GM12878 (cell line): ENCODE measurements at regions not wholly inside any gene's neighbourhood (a gene's known extent, or its start where the extent isn't known, plus 50 kb on each side); places are given as distances from the start of the nearest gene placed in this dataset.
"Not testable (repeated sequence)": the region's sequence is repeated elsewhere in the genome, so short reads cannot be mapped to it uniquely, and the experiment has no call there.

ENCODE experiments used
- ATAC-seq: fragments of 200-7000 bp; cut with Tn5 transposase; 3 replicates; pipeline ENCODE4 v1.9.1; 2020; ENCODE audit warnings: mild to moderate bottlenecking, moderate library complexity
- BruUV-seq: library from RNA; stranded (reverse); fragments of 400-500 nt; replicated peaks from 2 replicates; lab custom pipeline; 2021; lab: Mats Ljungman, UMichigan
- CTCF ChIA-PET: fragments of 300-600 bp; sonication (Branson Sonifier 250); formaldehyde crosslinking; extraction: SDS; loops from one replicate; lab custom pipeline; 2021; ENCODE audit warnings: inconsistent platforms; lab: Yijun Ruan, JAX
- POLR2A ChIA-PET: fragments of 350-600 bp; formaldehyde crosslinking; extraction: SDS; loops from one replicate; lab custom pipeline; 2021; ENCODE audit warnings: inconsistent platforms; lab: Charles Lee
- RAD21 ChIA-PET: fragments of 300-600 bp; sonication (Branson Sonifier 250); formaldehyde crosslinking; loops from one replicate; lab custom pipeline; 2023; ENCODE audit warnings: antibody characterized with exemption; ENCODE audit not compliant: unreplicated experiment; lab: Charles Lee
- SMC1A ChIA-PET: fragments of 300-600 bp; sonication (Branson Sonifier 250); formaldehyde crosslinking; loops from one replicate; lab custom pipeline; 2023; ENCODE audit not compliant: unreplicated experiment, uncharacterized antibody; lab: Charles Lee
- DNase-seq: peaks from one replicate; pipeline ENCODE4 v3.0.0-alpha.2; 2011; ENCODE audit warnings: low read depth, low spot score
- FAIRE-seq: peaks from 3 replicates; lab custom pipeline; 2011; peaks lifted over from hg19 to GRCh38; lab: Jason Lieb, UNC
- H2AFZ ChIP-seq: 2 replicates; pipeline ENCODE4 v1.6.0; 2011; ENCODE audit warnings: low read depth, low read length, control low read depth; ENCODE audit not compliant: control insufficient read depth
- H3K27ac ChIP-seq: 2 replicates; pipeline ENCODE4 v1.5.1; 2011; ENCODE audit warnings: control low read depth; ENCODE audit not compliant: control insufficient read depth, insufficient read depth
- H3K27me3 ChIP-seq, 2 experiments: replicated peaks in 1 of 2; 2 replicates each; pipeline versions ENCODE4 v1.6.0 to v1.6.1; 2011; ENCODE audit warnings: low read length in 1 of 2; ENCODE audit not compliant: control insufficient read depth in 2 of 2, insufficient read depth in 2 of 2
- H3K36me3 ChIP-seq, 2 experiments: 2 replicates each; pipeline ENCODE4 v1.5.1; 2011; ENCODE audit warnings: low read length in 1 of 2; ENCODE audit not compliant: control insufficient read depth in 2 of 2, insufficient read depth in 2 of 2
- H3K4me1 ChIP-seq: 2 replicates; pipeline ENCODE4 v1.6.1; 2011; ENCODE audit warnings: mild to moderate bottlenecking, low read length, moderate library complexity, mixed read lengths; ENCODE audit not compliant: control insufficient read depth, insufficient read depth
- H3K4me2 ChIP-seq: 2 replicates; pipeline ENCODE4 v1.6.0; 2011; ENCODE audit warnings: control low read depth; ENCODE audit not compliant: control insufficient read depth, insufficient read depth
- H3K4me3 ChIP-seq: fragments of 200-600 bp; sonication (generic); 2 replicates; pipeline ENCODE4 v1.5.1; 2016
- H3K79me2 ChIP-seq: 2 replicates; pipeline ENCODE4 v1.6.0; 2011; ENCODE audit warnings: low read length; ENCODE audit not compliant: control insufficient read depth, insufficient read depth
- H3K9ac ChIP-seq: 2 replicates; pipeline ENCODE4 v1.8.0; 2011; ENCODE audit warnings: low read length, control low read depth, mixed read lengths; ENCODE audit not compliant: control insufficient read depth, insufficient read depth
- H3K9me3 ChIP-seq: replicated peaks from 3 replicates; pipeline ENCODE4 v1.5.1; 2011; ENCODE audit warnings: mild to moderate bottlenecking, low read length; ENCODE audit not compliant: control insufficient read depth, insufficient read depth
- H4K20me1 ChIP-seq: 2 replicates; pipeline ENCODE4 v1.6.0; 2011; ENCODE audit not compliant: control insufficient read depth, insufficient read depth
- JUNB ChIP-seq: IDR thresholded peaks from 2 replicates; pipeline ENCODE4 v1.6.1; 2016; ENCODE audit warnings: antibody characterized with exemption, mild to moderate bottlenecking
- MEF2B ChIP-seq: fragments of 450-650 bp; IDR thresholded peaks from 2 replicates; pipeline ENCODE4 v1.6.1; 2018; ENCODE audit warnings: mild to moderate bottlenecking, moderate library complexity; ENCODE audit not compliant: partially characterized antibody, poor library complexity, severe bottlenecking
- MYB ChIP-seq: fragments of 150-350 bp; IDR thresholded peaks from 2 replicates; pipeline ENCODE4 v1.6.1; 2014; ENCODE audit warnings: mild to moderate bottlenecking, low read depth, low read length, borderline replicate concordance
- PAX8 ChIP-seq: fragments of 450-650 bp; IDR thresholded peaks from 2 replicates; pipeline ENCODE4 v1.6.1; 2017; ENCODE audit warnings: mild to moderate bottlenecking, moderate library complexity
- PKNOX1 ChIP-seq: fragments of 450-650 bp; IDR thresholded peaks from 2 replicates; pipeline ENCODE4 v1.6.1; 2016; ENCODE audit warnings: mild to moderate bottlenecking
- SPI1 ChIP-seq: IDR thresholded peaks from 2 replicates; pipeline ENCODE4 v1.6.1; 2011; ENCODE audit warnings: low read depth, mild to moderate bottlenecking, low read length, moderate library complexity, borderline replicate concordance; ENCODE audit not compliant: insufficient read depth
- ZNF592 ChIP-seq: fragments of 450-650 bp; IDR thresholded peaks from 2 replicates; pipeline ENCODE4 v1.6.1; 2017; ENCODE audit warnings: mild to moderate bottlenecking, moderate library complexity
- ZZZ3 ChIP-seq: IDR thresholded peaks from 2 replicates; pipeline ENCODE4 v1.6.1; 2011; ENCODE audit warnings: low read depth; ENCODE audit not compliant: control insufficient read depth, insufficient read length
- WGBS: methylation state at CpG from one replicate; pipeline ENCODE4 v1.1.6; 2016; ENCODE audit warnings: low lambda C conversion rate; ENCODE audit not compliant: insufficient replicate concordance, insufficient coverage; ENCODE audit errors: missing lambda C conversion rate; 5-methylcytosine and 5-hydroxymethylcytosine counted together
- in situ Hi-C: fragments of 300-500 bp; cut with MboI; formaldehyde crosslinking; loops from 9 replicates; pipeline ENCODE4 v1.14.3; 2018; ENCODE audit warnings: mixed read lengths
- intact Hi-C: fragments of 100-400 bp; cut with micrococcal nuclease; formaldehyde crosslinking; loops from one replicate; pipeline ENCODE4 v1.14.2; 2022; ENCODE audit not compliant: unreplicated experiment

- TF ChIP-seq ZNF592 (no peak), PAX8 (no peak), MEF2B (no peak), JUNB (no peak), MYB (no peak), SPI1 (no peak)
Measured at GRCh38 chr5:40428815-40429214, 250.9 kb upstream of the PTGER4 start (continued).

- DNase-seq (no peak), FAIRE-seq (no peak), ATAC-seq (no peak)
- Histone ChIP-seq H3K4me2 (no peak overlapping the region), H3K9ac (no peak overlapping the region), H3K36me3 (no peaks in the 10 kb centered on the region), H3K27me3 (no peaks in the 10 kb centered on the region), H3K4me1 (no peaks in the 10 kb centered on the region), H3K79me2 (no peaks in the 10 kb centered on the region), H3K27ac (no peak overlapping the region), H4K20me1 (no peaks in the 10 kb centered on the region), H2AFZ (no peak overlapping the region), H3K4me3 (no peak overlapping the region), H3K9me3 (no peaks in the 10 kb centered on the region; the same call in 1 of the 3 replicates)
- WGBS = 0% methylated on average over 1 of the region's 1 CpG
- ChIA-PET CTCF (interaction anchor here (0.6 to 1.5 kb wide), 2 partner anchors 10 to 14 kb away, joined by 3 read pairs; no protein-coding TSS in a partner anchor), POLR2A (no interaction called here), SMC1A (interaction anchor here (0.9 to 1.7 kb wide), 4 partner anchors 9 to 256 kb away, joined by 3 to 9 read pairs (median 3); no protein-coding TSS in a partner anchor), RAD21 (interaction anchor here (0.7 kb wide), 1 partner anchor 8 kb away, joined by 3 read pairs; no protein-coding TSS in a partner anchor)
- intact Hi-C loops (no loop called here), in situ Hi-C loops (no loop called here)
- no TSS peak for BruUV-seq
- TF ChIP-seq PKNOX1 (peak; percentile 66), ZZZ3 (no peak)
Measured at GRCh38 chr5:40428126-40428525, 251.6 kb upstream of the PTGER4 start.

- DNase-seq, H3K79me2 ChIP-seq, H3K27ac ChIP-seq, in situ Hi-C loops, SMC1A ChIA-PET, H3K4me3 ChIP-seq, ATAC-seq, H4K20me1 ChIP-seq, H3K9me3 ChIP-seq, FAIRE-seq, H3K4me2 ChIP-seq, POLR2A ChIA-PET, H3K27me3 ChIP-seq, RAD21 ChIA-PET, H2AFZ ChIP-seq, BruUV-seq, intact Hi-C loops, H3K9ac ChIP-seq, H3K36me3 ChIP-seq, H3K4me1 ChIP-seq: not testable (repeated sequence)
- CTCF ChIA-PET = interaction anchor here (1.5 kb wide), 1 partner anchor 12 kb away, joined by 3 read pairs; no protein-coding TSS in a partner anchor
- 41% methylated on average over 8 of the region's 8 CpGs for WGBS
Measured at GRCh38 chr5:40417046-40417810, 262.5 kb upstream of the PTGER4 start.
